ENCODE measurements at regions not wholly inside any gene's neighbourhood (a gene's known extent, or its start where the extent isn't known, plus 50 kb on each side); places are given as distances from the start of the nearest gene placed in this dataset.

- intact Hi-C loops (cut with micrococcal nuclease): loop anchor here (10.0 kb wide), 1 partner anchor 305 kb away; the partner anchor contains the start of gene SDK2
- H3K36me3 Mint-ChIP-seq (ENCODE audit: low read depth): no peaks in the 10 kb centered on the region
- no peaks in the 10 kb centered on the region for H3K4me1 Mint-ChIP-seq (ENCODE audit: low read depth)
- POLR2A ChIA-PET: no interaction called here
- H3K27ac Mint-ChIP-seq: no peak overlapping the region
- TF ChIP-seq CTCF (IDR thresholded peaks at IDR 0.05): no peak
- DNase-seq (no peak), ATAC-seq (no peak)
- peaks cover 13% of the 10 kb centered on the region for H3K27me3 Mint-ChIP-seq
- CTCF ChIA-PET: interaction anchor here (0.6 kb wide), 1 partner anchor 370 kb away, joined by 3 read pairs; no protein-coding TSS in a partner anchor
- no peaks in the 10 kb centered on the region for H3K9me3 Mint-ChIP-seq
- H3K4me3 Mint-ChIP-seq: no peak overlapping the region
Observed at GRCh38 chr17:73949903-73950592, 253.4 kb upstream of the RPL38 start.

- Mint-ChIP-seq H3K4me1 (ENCODE audit: low read depth) (no peaks in the 10 kb centered on the region), H3K27me3 (peaks cover 13% of the 10 kb centered on the region), H3K36me3 (ENCODE audit: low read depth) (no peaks in the 10 kb centered on the region), H3K9me3 (no peaks in the 10 kb centered on the region), H3K4me3 (no peak overlapping the region), H3K27ac (no peak overlapping the region)
- DNase-seq: no peak
- POLR2A ChIA-PET: no interaction called here
- no peak for TF ChIP-seq CTCF (IDR thresholded peaks at IDR 0.05)
- no peak for ATAC-seq
- intact Hi-C loops (cut with micrococcal nuclease): loop anchor here (10.0 kb wide), 1 partner anchor 306 kb away; the partner anchor contains the start of gene SDK2
- CTCF ChIA-PET: interaction anchor here (0.6 kb wide), 1 partner anchor 369 kb away, joined by 3 read pairs; no protein-coding TSS in a partner anchor
Observed at GRCh38 chr17:73950593-73950914, 252.9 kb upstream of the RPL38 start.

GRCh38 chr17:73952082-73952479, 251.4 kb upstream of the RPL38 start:
- ChIA-PET POLR2A (no interaction called here), CTCF (no interaction called here)
- Mint-ChIP-seq H3K27ac (no peak overlapping the region), H3K4me1 (ENCODE audit: low read depth) (no peaks in the 10 kb centered on the region), H3K27me3 (peaks cover 12% of the 10 kb centered on the region), H3K36me3 (ENCODE audit: low read depth) (no peaks in the 10 kb centered on the region), H3K9me3 (no peaks in the 10 kb centered on the region), H3K4me3 (no peak overlapping the region)
- no peak for TF ChIP-seq CTCF (IDR thresholded peaks at IDR 0.05)
- no peak for ATAC-seq
- intact Hi-C loops (cut with micrococcal nuclease): loop anchor here (10.0 kb wide), 1 partner anchor 307 kb away; the partner anchor contains the start of gene SDK2
- DNase-seq: no peak

- Mint-ChIP-seq H3K9me3 (no peaks in the 10 kb centered on the region), H3K4me3 (no peak overlapping the region), H3K36me3 (ENCODE audit: low read depth) (no peaks in the 10 kb centered on the region), H3K27me3 (peaks cover 10% of the 10 kb centered on the region), H3K4me1 (ENCODE audit: low read depth) (no peaks in the 10 kb centered on the region), H3K27ac (no peak overlapping the region)
- ATAC-seq (peak; percentile 81), DNase-seq (peak; percentile 56)
- POLR2A ChIA-PET: no interaction called here
- TF ChIP-seq CTCF (IDR thresholded peaks at IDR 0.05): peak; percentile 58
- CTCF ChIA-PET: no interaction called here
- intact Hi-C loops (cut with micrococcal nuclease): loop anchor here (10.0 kb wide), 1 partner anchor 308 kb away; the partner anchor contains the start of gene SDK2
Observed at GRCh38 chr17:73952480-73953205, 250.8 kb upstream of the RPL38 start.

Measured in activated CD8-positive, alpha-beta T cell treated with anti-CD3 and anti-CD28 coated beads for 36 hours (primary cell).